H9 (cell line): ENCODE measurements at regions not wholly inside any gene's neighbourhood (a gene's known extent, or its start where the extent isn't known, plus 50 kb on each side); places are given as distances from the start of the nearest gene placed in this dataset.

Experiments
- DNase-seq: peaks from one replicate; pipeline ENCODE4 v3.0.0-alpha.2; 2017
- H2AFZ ChIP-seq: one replicate; pipeline ENCODE4 v1.6.1; 2013; ENCODE audit warnings: mild to moderate bottlenecking, low read length, control low read depth, moderate library complexity
- H2AK5ac ChIP-seq: 2 replicates; pipeline ENCODE4 v1.6.1; 2013; ENCODE audit warnings: low read length, control low read depth, mixed read lengths; ENCODE audit not compliant: insufficient read length
- H2BK120ac ChIP-seq: one replicate; pipeline ENCODE4 v1.6.1; 2013; ENCODE audit warnings: low read depth, mild to moderate bottlenecking, low read length, control low read depth, inconsistent platforms; ENCODE audit not compliant: poor library complexity, severe bottlenecking
- H2BK12ac ChIP-seq: 2 replicates; pipeline ENCODE4 v1.6.1; 2013; ENCODE audit warnings: low read length, control low read depth, mixed read lengths, low read depth; ENCODE audit not compliant: insufficient read length
- H2BK15ac ChIP-seq: 2 replicates; pipeline ENCODE4 v1.6.1; 2013; ENCODE audit warnings: low read depth, low read length, control low read depth
- H2BK20ac ChIP-seq: one replicate; pipeline ENCODE4 v1.6.1; 2013; ENCODE audit warnings: low read depth, mild to moderate bottlenecking, low read length, control low read depth, inconsistent platforms; ENCODE audit not compliant: poor library complexity, severe bottlenecking
- H2BK5ac ChIP-seq: 2 replicates; pipeline ENCODE4 v1.6.1; 2013; ENCODE audit warnings: low read length, control low read depth, mixed read lengths; ENCODE audit not compliant: insufficient read length
- H3K14ac ChIP-seq: 2 replicates; pipeline ENCODE4 v1.6.1; 2013; ENCODE audit warnings: low read length, control low read depth; ENCODE audit not compliant: insufficient read depth
- H3K18ac ChIP-seq: 2 replicates; pipeline ENCODE4 v1.6.1; 2013; ENCODE audit warnings: low read depth, mild to moderate bottlenecking, mixed read lengths, low read length, control low read depth; ENCODE audit not compliant: insufficient read length
- H3K23ac ChIP-seq: 2 replicates; pipeline ENCODE4 v1.6.1; 2013; ENCODE audit warnings: low read length, control low read depth, mixed read lengths, low read depth; ENCODE audit not compliant: insufficient read length
- H3K23me2 ChIP-seq: 2 replicates; pipeline ENCODE4 v1.6.1; 2013; ENCODE audit warnings: low read depth, mild to moderate bottlenecking, mixed read lengths, low read length, control low read depth; ENCODE audit not compliant: insufficient read length, poor library complexity, severe bottlenecking
- H3K27ac ChIP-seq: 2 replicates; pipeline ENCODE4 v1.5.1; 2013; ENCODE audit warnings: low read length, control low read depth, mixed read lengths, low read depth; ENCODE audit not compliant: insufficient read length
- H3K27me3 ChIP-seq: 2 replicates; pipeline ENCODE4 v1.6.1; 2013; ENCODE audit warnings: low read length, control low read depth, inconsistent platforms; ENCODE audit not compliant: insufficient read depth
- H3K4ac ChIP-seq: 2 replicates; pipeline ENCODE4 v1.6.1; 2013; ENCODE audit warnings: low read depth, mild to moderate bottlenecking, control low read depth, inconsistent platforms, low read length, moderate library complexity
- H3K4me1 ChIP-seq: 2 replicates; pipeline ENCODE4 v1.6.1; 2013; ENCODE audit warnings: low read length, control low read depth, inconsistent platforms; ENCODE audit not compliant: insufficient read depth
- H3K4me2 ChIP-seq: 2 replicates; pipeline ENCODE4 v1.6.1; 2013; ENCODE audit warnings: low read length, control low read depth, mixed read lengths; ENCODE audit not compliant: insufficient read length, insufficient read depth
- H3K56ac ChIP-seq: 2 replicates; pipeline ENCODE4 v1.6.1; 2013; ENCODE audit warnings: low read depth, mild to moderate bottlenecking, mixed read lengths, low read length, control low read depth; ENCODE audit not compliant: insufficient read length
- H3K79me1 ChIP-seq: 2 replicates; pipeline ENCODE4 v1.6.1; 2013; ENCODE audit warnings: low read depth, mild to moderate bottlenecking, moderate library complexity, low read length, control low read depth, inconsistent platforms; ENCODE audit not compliant: insufficient read depth, poor library complexity, severe bottlenecking
- H3K79me2 ChIP-seq: 2 replicates; pipeline ENCODE4 v1.6.1; 2013; ENCODE audit warnings: low read length, control low read depth, inconsistent platforms; ENCODE audit not compliant: insufficient read depth
- H3K9ac ChIP-seq: 2 replicates; pipeline ENCODE4 v1.6.1; 2013; ENCODE audit warnings: low read length, control low read depth, mixed read lengths; ENCODE audit not compliant: insufficient read length; ENCODE audit errors: extremely low read depth
- H3K9me3 ChIP-seq: one replicate; pipeline ENCODE4 v1.6.1; 2013; ENCODE audit warnings: low read depth, low read length, inconsistent platforms; ENCODE audit not compliant: control insufficient read depth
- H3T11ph ChIP-seq: one replicate; pipeline ENCODE4 v1.6.1; 2013; ENCODE audit warnings: mild to moderate bottlenecking, low read length, control low read depth, inconsistent platforms
- H4K20me1 ChIP-seq: one replicate; pipeline ENCODE4 v1.6.1; 2013; ENCODE audit not compliant: control insufficient read depth, insufficient read length, insufficient read depth
- H4K5ac ChIP-seq: 2 replicates; pipeline ENCODE4 v1.6.1; 2013; ENCODE audit warnings: low read depth, mild to moderate bottlenecking, mixed read lengths, low read length, control low read depth; ENCODE audit not compliant: insufficient read length
- H4K8ac ChIP-seq: replicated peaks from 2 replicates; pipeline ENCODE4 v1.6.1; 2013; ENCODE audit warnings: low read length, control low read depth, mixed read lengths, low read depth; ENCODE audit not compliant: insufficient read length
- H4K91ac ChIP-seq: 2 replicates; pipeline ENCODE4 v1.6.1; 2013; ENCODE audit warnings: low read depth, mild to moderate bottlenecking, moderate library complexity, mixed read lengths, low read length, control low read depth; ENCODE audit not compliant: insufficient read length
- H3K27ac Mint-ChIP-seq, 3 experiments: 2 replicates in 2 of 3; 3 replicates in 1 of 3; pipeline ENCODE4 v1.8.0; 2020 to 2021; ENCODE audit warnings: mixed read lengths in 3 of 3, mild to moderate bottlenecking in 1 of 3, moderate library complexity in 1 of 3
- H3K27me3 Mint-ChIP-seq: 2 replicates; pipeline ENCODE4 v1.8.0; 2021; ENCODE audit warnings: low read depth, mild to moderate bottlenecking, moderate library complexity, mixed read lengths
- H3K36me3 Mint-ChIP-seq, 3 experiments: 2 replicates in 2 of 3; 3 replicates in 1 of 3; pipeline ENCODE4 v1.8.0; 2020 to 2021; ENCODE audit warnings: low read depth in 3 of 3, mixed read lengths in 3 of 3; ENCODE audit not compliant: insufficient read depth in 1 of 3
- H3K4me1 Mint-ChIP-seq, 2 experiments: 2 replicates each; pipeline ENCODE4 v1.8.0; 2020; ENCODE audit warnings: mixed read lengths in 2 of 2
- H3K4me3 Mint-ChIP-seq, 2 experiments: 2 replicates in 1 of 2; 3 replicates in 1 of 2; pipeline ENCODE4 v1.8.0; 2020 to 2021; ENCODE audit warnings: mild to moderate bottlenecking in 2 of 2, mixed read lengths in 2 of 2, moderate library complexity in 1 of 2
- H3K9me3 Mint-ChIP-seq, 2 experiments: 2 replicates in 1 of 2; 3 replicates in 1 of 2; pipeline ENCODE4 v1.8.0; 2020; ENCODE audit warnings: mild to moderate bottlenecking in 2 of 2, mixed read lengths in 2 of 2, moderate library complexity in 1 of 2
- CTCF ChIP-seq: fragments of 200-600 bp; sonication (generic); conservative IDR thresholded peaks from 3 replicates; pipeline ENCODE4 v1.8.0; 2021; ENCODE audit warnings: antibody characterized with exemption, mild to moderate bottlenecking

GRCh38 chr18:45270289-45270771, 344.9 kb upstream of the SLC14A2 start:
- H2BK12ac ChIP-seq = no peak overlapping the region
- H3K9me3 ChIP-seq = no peaks in the 10 kb centered on the region
- H3K27me3 Mint-ChIP-seq = no peaks in the 10 kb centered on the region
- H3K4me2 ChIP-seq = no peak overlapping the region
- H2AFZ ChIP-seq = no peak overlapping the region
- H3K4me1 Mint-ChIP-seq = no peaks in the 10 kb centered on the region
- H3K23ac ChIP-seq = no peak overlapping the region
- no peak overlapping the region for H3K27ac ChIP-seq
- H3K56ac ChIP-seq = no peak overlapping the region
- H3K27ac Mint-ChIP-seq = no peak overlapping the region
- H3K4me1 ChIP-seq = no peaks in the 10 kb centered on the region
- no peaks in the 10 kb centered on the region; a peak in 1 of 7 replicates for H3K36me3 Mint-ChIP-seq
- no peaks in the 10 kb centered on the region for H3K23me2 ChIP-seq
- no peaks in the 10 kb centered on the region for H3K79me1 ChIP-seq
- H4K91ac ChIP-seq = no peak overlapping the region
- no peak overlapping the region for H3K4me3 Mint-ChIP-seq
- no peaks in the 10 kb centered on the region; a peak in 1 of 5 replicates for H3K9me3 Mint-ChIP-seq
- no peak overlapping the region for H2BK5ac ChIP-seq
- no peak overlapping the region for H2BK120ac ChIP-seq
- no peak overlapping the region for H3K18ac ChIP-seq
- no peak overlapping the region for H4K8ac ChIP-seq
- H3K14ac ChIP-seq = no peak overlapping the region
- no peak overlapping the region for H2BK15ac ChIP-seq
- H2AK5ac ChIP-seq = no peak overlapping the region
- no peak overlapping the region for H3T11ph ChIP-seq
- H2BK20ac ChIP-seq = no peak overlapping the region
- H3K27me3 ChIP-seq = no peaks in the 10 kb centered on the region
- H3K79me2 ChIP-seq = no peaks in the 10 kb centered on the region
- no peak overlapping the region for H4K5ac ChIP-seq
- no peak overlapping the region for H3K4ac ChIP-seq
- no peaks in the 10 kb centered on the region for H4K20me1 ChIP-seq
- no peak for DNase-seq
- H3K9ac ChIP-seq = no peak overlapping the region
- TF ChIP-seq CTCF = no peak
